ENCODE measurements at regions not wholly inside any gene's neighbourhood (a gene's known extent, or its start where the extent isn't known, plus 50 kb on each side); places are given as distances from the start of the nearest gene placed in this dataset.

DNA sequence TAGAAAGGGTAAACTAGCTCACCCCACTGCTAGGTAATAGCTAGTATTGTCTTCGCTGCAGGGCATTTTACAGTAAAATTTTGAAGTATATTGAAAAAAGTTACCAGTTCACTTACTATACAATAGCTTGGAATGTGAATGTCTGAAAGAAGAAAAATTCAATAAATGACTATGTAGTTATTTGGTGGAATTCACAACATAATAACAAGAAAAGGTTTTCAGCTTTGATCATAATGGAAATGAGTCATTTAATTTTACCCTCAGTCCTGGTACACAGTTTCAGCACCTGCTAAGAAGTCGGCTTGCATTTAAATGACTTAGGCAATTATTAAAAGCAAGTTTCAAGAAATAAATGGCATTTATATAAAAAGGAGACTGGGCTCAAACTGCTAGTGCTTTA lies 90.4 kb downstream of the NUP35 start:
- no peak for DNase-seq

DNA sequence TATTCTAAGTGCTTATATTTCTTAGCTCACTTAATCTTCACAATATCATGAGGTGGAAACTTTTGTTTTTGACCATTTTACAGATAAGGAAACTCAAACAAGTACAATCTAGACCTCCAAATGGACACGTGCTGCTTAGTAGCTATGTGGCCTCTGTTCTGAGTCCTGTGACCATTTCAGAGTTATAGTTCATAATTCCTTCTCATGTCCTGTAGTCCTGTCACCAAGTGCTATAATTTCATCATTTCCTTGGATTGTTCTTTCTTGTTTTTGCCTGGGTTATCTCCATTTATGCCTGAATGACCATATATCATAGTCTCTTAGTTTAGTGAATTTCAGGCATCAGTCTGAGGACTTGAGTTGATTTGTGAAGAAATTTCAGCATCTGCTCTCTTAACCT lies 91.7 kb downstream of the NUP35 start:
- DNase-seq: no peak

DNA sequence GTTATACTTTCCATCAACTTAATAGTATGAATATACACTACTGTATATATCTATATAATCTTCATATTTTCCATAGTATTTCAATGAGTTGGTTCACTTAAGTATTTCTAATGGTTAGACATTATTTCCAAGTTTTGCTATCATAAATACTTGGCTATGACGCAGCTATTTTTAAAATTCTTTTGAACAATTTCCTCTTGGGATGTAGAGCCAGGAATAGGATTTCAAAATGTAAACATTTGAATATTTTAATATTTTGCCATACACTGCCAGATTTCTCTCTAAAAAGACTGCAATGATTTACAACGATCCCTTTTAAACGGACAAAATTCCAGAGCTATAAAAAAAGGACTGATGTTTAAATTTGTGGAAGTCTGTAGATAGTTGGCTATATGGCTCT lies 95.6 kb downstream of the NUP35 start:
- DNase-seq: no peak

DNA sequence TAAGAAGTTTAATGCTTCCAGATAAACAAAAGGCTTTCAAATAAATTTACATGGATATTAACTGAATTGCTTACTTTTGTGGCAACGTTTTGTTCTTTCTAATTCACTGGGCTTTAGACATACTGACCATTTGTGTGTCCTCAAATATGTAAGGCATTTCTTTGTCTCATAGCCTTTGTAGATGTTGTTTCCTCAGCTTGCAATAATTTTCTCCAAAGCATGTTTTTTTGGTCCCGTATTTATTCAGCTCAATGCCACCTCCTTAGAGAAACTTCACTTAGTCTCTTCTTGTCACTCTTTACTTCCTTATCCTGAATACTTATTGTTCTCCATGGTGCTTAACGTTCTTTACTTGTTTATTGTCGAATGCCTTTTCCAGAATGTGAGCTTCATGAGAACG lies 98.5 kb downstream of the NUP35 start:
- DNase-seq: no peak

DNA sequence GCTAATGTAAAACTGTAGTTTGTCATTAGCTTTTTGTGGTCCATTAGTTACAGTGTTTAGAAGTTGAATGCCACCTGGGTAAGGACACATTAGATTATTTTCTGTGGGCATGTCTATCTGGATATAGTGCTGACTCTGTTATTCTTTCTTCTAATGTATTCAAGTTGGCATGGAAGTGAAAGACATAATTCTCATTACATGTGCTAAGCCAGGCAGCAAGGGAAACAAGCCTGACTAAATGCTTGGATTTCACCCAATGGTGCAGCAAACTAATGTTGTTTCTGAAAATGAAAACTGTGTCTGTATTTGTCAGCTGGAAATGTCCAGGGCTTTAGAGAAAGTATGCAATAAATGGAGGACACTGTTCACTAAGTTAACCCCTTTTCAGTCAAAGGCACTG lies 100.7 kb downstream of the NUP35 start:
- no peak for DNase-seq

DNA sequence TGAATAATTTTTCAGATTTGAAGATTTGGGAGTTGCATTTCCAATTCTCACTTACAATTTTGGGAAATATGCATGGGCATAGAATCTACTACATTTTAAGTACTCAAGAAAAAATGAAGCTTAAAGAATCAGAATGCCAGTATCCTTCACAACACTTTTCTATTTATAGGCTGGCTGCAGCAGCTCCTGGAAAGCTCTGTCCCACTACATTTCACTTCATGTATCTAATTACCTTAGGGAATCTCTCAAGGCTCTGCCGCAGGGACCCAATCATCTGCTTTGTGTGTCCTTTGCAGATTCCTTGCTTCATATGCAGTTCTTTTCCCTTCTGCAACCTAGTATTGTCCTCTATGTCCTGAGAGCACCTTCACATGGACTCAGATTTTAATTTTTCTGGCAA lies 102.9 kb downstream of the NUP35 start:
- no peak for DNase-seq

DNA sequence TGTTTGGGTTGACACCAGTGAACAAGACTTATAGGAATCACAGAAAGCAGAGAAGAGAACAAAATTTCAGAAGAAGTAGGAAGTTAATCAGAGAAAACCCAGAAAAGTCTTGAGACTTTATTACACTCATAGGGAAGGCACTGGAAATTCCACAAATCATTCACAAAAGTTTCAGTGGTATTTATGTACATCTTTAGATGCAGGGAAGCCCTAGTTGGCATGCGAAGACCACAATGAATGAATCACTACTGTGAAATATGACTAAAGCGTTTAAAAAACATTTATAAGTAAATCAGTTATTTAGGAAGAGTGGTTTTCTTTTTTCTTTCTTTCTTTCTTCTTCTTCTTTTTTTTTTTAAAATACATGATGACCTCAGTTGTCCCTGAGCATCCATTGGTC lies 105.1 kb downstream of the NUP35 start:
- DNase-seq: no peak

DNA sequence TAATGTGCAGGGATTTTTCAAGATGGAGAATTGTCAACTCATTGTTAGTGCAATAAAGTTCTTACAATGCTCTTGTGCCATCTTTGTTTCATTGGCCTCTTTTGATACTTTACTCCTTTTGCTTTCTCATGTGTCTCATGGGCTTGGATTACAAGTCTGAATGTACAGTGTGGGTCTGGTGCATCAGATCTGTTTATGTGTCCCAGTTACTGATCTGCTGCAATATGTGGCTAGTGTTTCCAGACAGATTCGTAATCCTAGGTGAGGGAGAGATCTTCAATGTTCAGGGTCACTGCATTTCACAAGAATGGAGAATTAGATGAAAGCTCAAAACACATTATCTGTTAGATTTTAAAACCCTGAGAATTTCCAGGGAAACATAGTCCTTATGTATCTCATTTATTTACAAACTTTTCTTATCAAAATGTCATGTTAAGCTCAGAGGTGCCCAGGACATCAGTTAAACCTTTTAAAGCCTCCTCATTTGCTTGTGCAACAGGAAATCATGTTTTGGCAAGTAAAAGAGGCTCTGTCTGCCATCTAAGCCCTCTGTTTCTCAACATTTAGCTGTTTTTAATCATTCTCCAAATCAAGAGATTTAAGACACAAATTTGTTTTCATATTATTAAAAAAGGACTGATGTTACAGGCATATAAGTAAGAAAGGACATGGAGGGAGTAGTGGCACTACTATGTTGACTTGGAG lies 108.1 kb downstream of the NUP35 start:
- DNase-seq: no peak

DNA sequence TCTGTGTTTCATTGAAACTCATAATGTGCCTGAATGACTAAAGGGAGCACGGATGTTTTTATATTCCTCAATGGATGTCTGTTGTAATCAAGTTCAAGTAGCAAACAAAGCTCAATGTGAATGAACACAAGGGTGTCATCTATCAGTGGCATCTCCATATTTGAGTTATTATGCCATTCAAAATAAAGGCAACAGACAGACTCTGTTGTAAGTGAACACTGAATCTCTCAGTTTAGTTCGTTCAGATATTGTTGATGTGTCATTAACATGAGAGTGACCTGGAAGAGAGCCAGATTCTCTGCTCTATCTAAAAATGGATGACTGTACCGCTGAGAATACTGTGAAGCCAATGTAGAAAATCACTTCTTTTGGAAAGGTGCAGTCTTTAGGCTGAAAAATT lies 118.7 kb downstream of the NUP35 start:
- DNase-seq: no peak

DNA sequence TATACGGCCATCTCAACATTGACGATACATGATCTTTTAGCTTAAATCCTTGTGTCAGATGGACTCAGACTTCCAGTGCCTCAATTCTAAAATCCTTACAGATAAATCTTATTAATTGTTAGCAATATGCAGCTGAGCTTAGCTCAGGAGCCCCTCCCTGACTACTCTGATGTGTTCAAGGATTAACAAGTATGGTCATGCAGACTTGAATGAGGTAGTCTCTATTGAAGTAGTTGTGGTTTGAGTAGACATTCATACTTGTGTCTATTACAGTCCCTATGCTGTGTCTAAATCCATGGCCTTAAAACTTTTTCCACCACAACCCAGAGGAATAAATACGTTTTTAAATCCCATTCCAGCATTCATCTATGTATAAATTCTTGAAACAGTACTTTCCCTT lies 119.5 kb downstream of the NUP35 start:
- no peak for DNase-seq

DNA sequence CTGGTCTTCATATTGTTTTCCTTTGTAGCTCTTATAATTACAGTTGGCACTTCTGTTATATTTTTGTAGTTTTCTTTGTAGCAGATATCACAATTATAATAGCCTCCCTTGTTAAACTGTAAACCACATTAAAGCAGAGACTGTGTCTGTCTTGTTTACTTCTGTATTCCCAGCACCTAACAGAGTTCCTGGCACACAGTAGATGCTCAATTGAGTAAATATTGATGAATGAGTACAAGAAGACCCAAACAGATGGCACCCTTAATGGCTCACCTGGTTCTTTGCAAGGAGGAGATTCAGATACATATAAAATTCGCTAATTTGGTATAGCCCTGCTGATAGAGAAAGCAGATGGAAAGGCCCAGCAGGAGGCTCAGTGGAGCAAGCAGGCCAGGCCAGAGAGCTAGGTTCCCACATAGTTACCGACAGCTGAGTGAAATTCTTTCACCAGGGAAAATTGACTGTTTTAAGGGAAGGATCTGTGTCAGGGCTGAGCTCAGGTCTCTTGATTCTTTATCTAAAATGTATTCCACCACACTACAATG lies 120.1 kb downstream of the NUP35 start:
- DNase-seq: no peak

DNA sequence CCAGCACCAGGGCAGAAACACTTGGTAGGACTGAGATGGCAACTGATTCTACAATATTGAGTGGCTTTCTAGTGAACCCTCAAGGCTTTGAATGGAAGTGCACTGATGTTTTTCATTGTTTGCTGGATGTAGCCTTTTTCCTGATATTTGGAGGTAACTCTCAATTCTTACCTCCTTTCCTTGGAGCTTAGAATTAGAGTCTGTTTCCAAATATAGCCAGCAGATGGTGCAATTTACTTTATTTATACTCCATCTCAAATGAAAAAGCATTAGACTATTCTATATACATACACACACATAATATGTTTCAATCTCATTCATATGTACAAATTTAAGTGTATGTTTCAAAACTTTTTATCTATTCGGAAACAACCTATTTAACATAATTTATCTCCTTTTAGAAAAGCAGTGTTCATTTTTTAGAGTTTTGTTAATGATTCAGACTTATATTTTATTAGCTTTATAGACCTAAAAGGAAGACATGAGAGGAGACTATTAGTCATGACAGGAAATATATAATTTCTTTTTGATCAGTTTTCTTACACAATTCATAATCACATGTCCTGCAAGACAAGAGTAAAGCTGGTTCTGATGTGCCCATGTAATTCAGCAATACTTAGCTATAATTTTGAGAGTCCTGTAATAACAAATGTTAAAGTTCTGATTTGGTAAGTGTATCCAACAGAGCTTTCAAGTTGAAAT lies 124.8 kb downstream of the NUP35 start:
- no peak for DNase-seq

DNA sequence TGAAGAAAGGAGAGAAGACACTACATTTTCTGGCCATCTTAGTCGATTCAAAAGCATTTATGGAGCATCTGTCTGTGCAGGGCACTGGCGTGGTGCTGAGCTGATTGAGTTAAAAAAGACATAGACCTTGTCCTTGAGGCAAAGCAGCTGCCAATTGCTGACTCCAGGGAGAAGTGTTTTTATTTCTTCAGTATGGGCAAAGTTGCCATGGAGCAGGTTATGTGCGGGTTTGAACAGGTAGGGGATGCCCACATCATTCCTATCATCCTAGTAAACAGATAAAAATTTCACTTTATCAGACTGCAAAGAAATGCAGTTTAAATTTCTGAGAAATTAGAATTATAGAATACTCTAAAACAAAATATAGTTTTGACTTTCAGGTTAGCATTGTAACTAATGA lies 125.8 kb downstream of the NUP35 start:
- no peak for DNase-seq

DNA sequence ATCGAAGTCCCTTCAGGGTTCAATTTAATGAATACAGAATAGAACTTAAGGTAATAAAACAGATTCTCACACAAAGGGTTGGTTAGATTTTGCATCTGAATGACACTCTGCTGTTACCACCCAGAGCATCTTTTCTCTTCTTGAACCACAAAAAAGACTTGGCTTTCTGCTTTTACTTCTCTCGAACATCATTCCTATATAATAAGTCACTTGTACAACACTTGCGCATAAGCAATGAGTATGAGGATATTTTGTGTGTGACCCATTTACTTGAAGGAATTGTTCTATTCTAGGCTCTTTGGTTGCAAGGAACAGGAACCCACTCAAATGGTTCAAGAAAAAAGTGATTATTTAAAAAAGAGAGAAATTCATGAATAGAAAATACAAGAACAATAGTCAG lies 126.2 kb downstream of the NUP35 start:
- no peak for DNase-seq

DNA sequence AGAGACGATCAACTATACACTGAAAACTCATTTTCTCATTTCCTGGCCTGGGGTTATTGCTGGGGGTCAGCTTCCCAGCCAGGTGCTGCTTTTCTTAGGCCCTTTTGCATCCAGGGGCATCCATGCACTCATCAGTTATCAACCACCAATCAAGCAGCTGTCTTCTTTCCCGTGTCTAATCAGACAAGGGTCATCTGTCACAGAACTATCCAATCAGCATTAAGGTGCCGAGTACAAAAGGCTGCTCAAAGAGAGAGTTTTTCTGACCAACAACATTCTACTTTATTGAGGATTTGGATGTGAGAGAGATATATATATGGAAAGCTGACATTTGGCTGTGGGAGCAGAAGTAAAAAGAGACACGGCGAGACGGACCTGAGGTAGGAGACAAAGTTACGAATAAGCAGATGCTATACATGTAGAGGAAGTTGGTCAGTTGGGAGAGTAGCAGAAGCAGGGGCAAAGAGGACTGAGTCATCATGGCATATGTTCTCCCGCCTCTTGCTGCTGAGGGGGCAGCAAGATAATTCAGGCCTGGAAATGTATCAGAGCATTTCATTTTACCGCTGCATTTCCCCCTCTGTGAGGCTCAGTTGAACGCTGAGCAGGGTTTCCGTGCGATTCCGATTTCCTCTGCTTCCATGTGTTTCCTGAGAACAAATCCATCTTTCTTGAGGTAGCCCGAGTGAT lies 129.3 kb downstream of the NUP35 start:
- DNase-seq: no peak

DNA sequence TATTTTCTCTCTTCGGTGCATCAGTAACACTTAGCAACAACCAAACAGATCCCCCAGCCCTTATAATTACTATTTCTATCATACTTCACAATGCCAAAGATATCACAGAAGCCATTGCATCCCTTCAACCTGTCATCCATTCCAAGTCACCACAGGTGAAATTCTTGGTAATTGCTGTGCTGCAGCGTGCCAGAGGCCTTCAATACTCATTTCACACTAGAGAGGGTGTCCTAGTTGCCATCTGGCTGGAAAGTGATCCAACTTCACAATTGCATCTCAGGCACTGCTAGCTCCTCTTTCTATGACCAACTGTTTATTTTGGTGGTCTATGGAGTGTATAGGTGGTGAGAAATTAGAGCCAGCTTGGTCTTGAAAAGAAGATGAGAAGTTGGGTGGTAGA lies 131.2 kb downstream of the NUP35 start:
- no peak for DNase-seq

DNA sequence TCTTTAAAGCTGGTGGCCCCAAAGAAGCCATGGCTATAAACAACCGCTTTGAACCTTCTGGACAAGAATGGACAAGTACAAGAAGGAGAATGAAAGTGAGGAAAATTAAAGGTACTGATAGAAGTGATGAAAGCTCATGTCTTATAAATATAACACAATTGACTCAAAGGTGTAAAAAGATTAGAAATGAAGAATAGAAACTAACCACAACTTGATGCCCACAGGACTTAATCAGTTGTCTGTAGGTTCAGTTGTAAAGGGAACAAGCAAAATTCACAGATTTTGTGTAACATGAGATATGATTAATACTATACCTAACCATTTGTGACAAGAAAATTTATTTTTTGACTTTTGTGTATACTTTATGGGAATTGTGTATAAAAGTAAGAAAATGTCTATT lies 135.7 kb downstream of the NUP35 start:
- DNase-seq: no peak

DNA sequence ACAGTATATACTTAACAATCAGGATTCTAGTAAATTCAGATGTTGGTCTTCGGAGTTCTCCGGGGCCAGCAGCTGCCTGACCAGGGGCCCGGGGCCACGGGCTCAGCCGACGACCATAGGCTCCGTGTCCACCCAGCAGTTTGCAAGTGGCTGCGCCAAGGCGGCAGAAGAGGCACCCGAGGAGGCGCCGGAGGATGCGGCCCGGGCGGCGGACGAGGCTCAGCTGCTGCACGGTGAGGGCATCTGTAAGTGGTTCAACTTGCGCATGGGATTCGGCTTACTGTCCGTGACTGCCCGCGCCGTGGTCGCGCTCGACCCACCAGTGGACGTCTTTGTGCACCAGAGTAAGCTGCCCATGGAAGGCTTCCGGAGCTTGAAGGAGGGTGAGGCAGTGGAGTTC lies 136.3 kb downstream of the NUP35 start:
- DNase-seq: no peak

DNA sequence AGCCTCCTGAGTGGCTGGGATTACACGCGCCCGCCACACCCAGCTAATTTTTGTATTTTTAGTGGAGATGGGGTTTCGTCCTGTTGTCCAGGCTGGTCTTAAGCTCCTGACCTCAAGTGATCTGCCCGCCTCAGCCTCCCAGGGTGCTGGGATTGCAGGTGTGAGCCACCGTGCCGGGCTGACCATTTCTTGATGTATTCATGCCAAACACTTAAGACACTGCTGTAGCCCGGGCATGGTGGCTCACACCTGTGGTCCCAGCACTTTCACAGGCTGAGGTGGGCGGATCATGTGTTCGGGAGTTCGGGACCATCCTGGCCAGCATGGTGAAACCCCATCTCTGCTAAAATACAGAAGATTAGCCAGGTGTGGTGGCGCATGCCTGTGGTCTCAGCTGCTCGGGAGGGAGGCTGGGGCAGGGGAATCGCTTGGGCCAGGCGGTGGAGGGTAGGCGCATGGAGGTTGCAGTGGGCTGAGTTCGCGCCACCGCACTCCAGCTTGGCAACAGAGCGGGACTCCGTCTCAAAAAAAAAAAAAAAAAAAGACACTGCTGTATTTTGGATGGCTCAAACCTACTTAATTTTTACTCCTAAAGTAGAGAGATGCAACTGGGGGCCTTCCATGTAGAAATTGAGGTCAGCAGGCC lies 140.8 kb downstream of the NUP35 start:
- DNase-seq: no peak

DNA sequence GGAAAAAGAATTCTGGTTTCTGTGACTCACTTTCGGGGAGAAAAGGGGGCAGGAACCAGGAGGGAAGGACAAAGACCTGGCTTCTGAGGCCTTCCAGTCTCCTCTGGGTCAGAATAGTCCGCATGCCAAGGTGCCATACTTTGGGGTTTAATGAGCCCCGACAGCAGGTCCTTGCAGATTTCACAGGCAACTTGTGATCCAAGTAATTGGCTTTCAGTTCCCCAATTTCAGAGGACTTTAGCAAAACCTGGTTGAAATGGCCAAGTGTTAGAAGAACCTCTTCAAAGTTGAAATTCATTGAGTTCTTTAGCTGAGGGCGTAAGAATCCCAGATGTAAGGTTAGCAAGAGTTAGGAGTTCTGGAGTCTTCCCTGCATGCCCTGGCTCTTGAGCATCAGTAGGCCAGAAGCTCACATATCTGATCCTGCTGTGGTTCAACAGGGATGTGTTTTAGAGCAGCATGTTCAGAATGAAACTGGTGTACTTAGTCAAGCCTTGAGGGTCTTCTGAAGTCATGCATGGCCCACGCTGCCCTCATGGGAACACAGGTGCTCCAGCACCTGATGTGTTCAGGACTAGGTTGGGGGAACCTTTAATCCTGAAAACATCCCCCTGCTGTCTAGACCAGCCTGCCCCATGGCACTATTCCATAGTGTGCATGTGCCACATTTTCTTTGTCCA lies 143.0 kb downstream of the NUP35 start:
- no peak for DNase-seq

DNA sequence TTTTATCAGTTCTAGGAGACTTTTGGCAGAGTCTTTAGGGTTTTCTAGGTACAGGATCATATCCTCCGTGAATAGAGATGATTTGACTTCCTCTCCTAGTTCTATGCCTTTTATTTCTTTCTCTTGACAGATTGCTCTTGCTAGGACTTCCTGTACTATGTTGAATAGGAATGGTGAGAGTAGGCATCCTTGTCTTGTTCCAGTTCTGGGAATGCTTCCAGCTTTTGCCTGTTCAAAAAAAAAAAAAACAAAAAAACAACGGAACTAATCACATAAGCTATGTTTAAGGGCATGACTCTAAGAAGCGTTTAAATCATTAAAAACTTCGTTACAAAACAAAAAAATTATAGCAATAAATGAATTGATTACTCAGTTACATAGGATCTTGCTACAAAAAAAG lies 145.7 kb downstream of the NUP35 start:
- no peak for DNase-seq

DNA sequence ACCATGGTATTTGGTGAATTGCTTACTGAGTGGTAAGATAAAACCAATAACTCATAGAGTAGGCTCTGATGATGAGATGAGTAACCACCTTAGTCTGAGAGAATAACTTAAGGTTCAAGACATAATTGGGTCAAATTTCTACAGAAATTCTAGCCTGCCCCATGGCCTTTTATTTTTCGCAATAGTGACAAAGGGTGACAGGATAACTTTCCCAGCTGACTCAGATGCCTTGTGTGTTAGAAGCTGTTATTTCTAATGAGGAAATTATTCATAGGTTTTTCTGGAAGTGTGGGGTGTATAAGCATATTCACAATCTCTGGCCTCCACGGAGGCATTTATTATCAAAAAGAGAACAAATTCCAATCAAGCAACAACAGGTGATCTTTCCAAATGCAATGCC lies 159.0 kb downstream of the NUP35 start:
- DNase-seq: no peak

DNA sequence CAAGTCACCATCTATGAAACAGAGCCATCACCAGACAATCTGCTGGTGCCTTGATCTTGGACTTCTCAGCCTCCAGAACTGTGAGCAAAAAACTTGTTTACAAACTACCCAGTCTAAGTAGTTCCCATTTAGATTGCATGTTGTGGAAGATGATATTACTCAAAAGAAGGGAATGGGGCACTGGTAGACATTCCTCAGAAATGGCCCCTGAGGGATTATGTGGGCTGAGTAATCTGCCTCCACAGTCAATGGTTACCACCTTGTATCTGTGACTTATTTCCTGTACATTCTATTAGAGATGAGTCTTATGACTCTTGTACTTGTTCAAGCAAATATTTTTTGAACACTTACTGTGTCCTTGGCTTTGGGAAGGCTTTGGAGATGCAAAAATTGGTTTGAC lies 160.4 kb downstream of the NUP35 start:
- no peak for DNase-seq
